Lower leg skin (tissue), 3 donors: ENCODE measurements at regions not wholly inside any gene's neighbourhood (a gene's known extent, or its start where the extent isn't known, plus 50 kb on each side); places are given as distances from the start of the nearest gene placed in this dataset.

Experiments used
- CTCF ChIP-seq, 3 donors: fragments of 450-650 bp; IDR thresholded peaks; one replicate each; pipeline ENCODE4 v1.5.1; 2016; ENCODE audit warnings: antibody characterized with exemption in 3 of 3, mild to moderate bottlenecking in 3 of 3, moderate library complexity in 2 of 3
- POLR2A ChIP-seq, 2 donors: fragments of 450-650 bp; IDR thresholded peaks; one replicate each; pipeline ENCODE4 v1.6.1; 2016 to 2017; ENCODE audit warnings: antibody characterized with exemption in 2 of 2, mild to moderate bottlenecking in 1 of 2, moderate library complexity in 1 of 2

GRCh38 chr2:146252119-146252518 lies 1592.7 kb upstream of the ACVR2A start:
- TF ChIP-seq CTCF (IDR thresholded peaks at IDR 0.05) (no peak), POLR2A (IDR thresholded peaks at IDR 0.05) (no peak)
